GM10266 (cell line): ENCODE measurements at regions not wholly inside any gene's neighbourhood (a gene's known extent, or its start where the extent isn't known, plus 50 kb on each side); places are given as distances from the start of the nearest gene placed in this dataset.

Source experiments
- DNase-seq: peaks from one replicate; pipeline ENCODE4 v3.0.0; 2012; ENCODE audit errors: extremely low spot score
- TF ChIP-seq, protein P1 (sequence below): IDR thresholded peaks from 2 replicates; pipeline ENCODE4 v1.5.1; 2012; ENCODE audit warnings: mild to moderate bottlenecking, low read depth; ENCODE audit not compliant: control insufficient read depth, insufficient read depth; ENCODE audit errors: missing control alignments

DNA sequence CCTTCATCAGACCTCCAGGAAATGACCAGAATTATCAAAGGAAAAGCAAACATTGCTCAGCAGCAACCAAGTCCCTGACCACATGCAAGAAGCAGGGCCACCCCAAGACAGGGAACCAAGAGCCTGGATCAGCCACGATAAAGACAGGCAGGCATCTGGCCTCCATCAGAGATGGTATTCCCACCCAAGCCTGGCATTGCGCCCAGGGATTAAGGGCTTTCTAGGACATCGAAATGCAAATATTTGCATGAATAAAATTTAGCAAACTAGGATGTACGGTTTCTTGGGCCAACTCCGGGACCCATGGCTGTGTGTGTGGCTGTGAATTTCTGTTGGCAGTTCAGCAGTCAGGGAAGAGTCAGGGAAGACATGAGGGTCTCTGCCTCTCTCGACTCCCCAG, 241.4 kb upstream of the DYNLRB2 start:
- DNase-seq = no peak
- TF ChIP-seq, protein P1, sequence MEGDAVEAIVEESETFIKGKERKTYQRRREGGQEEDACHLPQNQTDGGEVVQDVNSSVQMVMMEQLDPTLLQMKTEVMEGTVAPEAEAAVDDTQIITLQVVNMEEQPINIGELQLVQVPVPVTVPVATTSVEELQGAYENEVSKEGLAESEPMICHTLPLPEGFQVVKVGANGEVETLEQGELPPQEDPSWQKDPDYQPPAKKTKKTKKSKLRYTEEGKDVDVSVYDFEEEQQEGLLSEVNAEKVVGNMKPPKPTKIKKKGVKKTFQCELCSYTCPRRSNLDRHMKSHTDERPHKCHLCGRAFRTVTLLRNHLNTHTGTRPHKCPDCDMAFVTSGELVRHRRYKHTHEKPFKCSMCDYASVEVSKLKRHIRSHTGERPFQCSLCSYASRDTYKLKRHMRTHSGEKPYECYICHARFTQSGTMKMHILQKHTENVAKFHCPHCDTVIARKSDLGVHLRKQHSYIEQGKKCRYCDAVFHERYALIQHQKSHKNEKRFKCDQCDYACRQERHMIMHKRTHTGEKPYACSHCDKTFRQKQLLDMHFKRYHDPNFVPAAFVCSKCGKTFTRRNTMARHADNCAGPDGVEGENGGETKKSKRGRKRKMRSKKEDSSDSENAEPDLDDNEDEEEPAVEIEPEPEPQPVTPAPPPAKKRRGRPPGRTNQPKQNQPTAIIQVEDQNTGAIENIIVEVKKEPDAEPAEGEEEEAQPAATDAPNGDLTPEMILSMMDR = no peak

DNA sequence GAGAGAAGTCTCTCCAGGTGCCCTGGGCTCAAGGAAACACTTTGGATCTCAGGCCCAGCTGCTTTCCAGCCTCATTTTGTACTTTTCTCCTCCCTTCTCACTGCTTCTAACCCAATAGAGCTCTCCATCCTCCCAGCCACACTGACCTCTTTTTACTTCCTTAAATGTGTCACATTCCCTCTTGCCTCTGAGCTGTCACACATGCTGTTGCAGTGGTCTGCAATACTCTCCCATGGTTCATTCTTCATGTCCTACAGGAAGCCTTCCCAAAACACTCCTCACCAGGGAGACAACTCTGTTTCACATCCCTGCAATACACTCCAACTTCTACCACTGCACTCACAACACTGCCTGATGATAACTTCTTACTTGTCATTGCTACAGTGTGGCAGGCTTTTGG, 242.1 kb upstream of the DYNLRB2 start:
- DNase-seq = no peak
- TF ChIP-seq, protein P1 = no peak

DNA sequence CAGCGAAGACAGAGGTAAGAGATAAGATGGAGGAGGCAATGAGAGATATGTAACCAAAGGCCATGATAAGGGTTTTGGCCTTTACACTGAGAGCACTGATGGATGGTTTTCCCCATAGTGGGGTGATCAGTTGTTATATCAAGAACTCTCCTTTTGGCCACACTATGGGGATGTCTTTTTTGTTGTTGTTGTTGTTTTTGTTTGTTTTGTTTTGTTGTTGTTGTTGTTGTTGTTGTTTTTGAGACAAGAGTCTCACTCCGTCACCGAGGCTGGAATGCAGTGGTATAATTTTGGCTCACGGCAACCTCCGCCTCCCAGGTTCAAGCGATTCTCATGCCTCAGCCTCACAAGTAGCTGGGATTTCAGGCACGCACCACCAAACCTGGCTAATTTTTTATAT, 244.8 kb upstream of the DYNLRB2 start:
- TF ChIP-seq, protein P1 = no peak
- no peak for DNase-seq

DNA sequence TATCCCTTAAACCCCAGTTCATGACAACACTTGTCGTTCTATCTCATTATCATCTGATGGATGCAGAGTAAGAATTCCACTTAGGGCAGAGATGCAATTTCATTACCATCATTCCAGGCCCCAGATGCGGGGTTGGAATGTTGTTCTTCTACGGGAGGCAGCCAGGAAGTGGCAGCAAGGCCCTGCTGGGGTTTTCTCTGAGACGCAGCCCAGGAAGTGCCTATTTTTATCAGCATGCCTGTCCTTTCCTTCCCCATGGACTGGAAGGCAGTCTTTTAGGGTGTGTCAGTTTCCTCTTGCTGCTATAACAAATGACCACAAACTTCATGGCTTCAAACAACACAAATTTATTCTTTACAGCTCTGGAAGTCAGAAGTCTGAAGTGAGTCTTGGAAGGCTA, 246.6 kb upstream of the DYNLRB2 start:
- no peak for DNase-seq
- TF ChIP-seq, protein P1 = no peak

DNA sequence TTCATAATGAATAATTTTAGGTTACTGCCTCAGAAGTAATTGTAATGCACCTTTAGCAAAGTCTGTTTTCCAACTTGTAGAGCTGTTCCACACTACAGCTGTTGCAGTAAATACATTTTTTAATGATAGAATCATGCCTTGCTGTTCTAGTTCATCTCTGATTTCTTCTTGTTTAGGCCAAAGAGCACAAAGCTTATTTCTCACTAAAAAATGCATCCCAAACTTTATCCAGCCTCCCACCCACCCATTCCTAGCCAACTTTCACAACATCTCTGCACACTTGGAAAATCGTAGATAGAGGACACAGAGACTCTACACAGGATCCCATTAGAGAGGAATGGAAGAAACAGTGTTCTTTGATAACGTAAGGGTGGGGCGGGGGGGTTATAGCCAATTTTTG, 252.2 kb upstream of the DYNLRB2 start:
- DNase-seq = no peak
- TF ChIP-seq, protein P1 = no peak

DNA sequence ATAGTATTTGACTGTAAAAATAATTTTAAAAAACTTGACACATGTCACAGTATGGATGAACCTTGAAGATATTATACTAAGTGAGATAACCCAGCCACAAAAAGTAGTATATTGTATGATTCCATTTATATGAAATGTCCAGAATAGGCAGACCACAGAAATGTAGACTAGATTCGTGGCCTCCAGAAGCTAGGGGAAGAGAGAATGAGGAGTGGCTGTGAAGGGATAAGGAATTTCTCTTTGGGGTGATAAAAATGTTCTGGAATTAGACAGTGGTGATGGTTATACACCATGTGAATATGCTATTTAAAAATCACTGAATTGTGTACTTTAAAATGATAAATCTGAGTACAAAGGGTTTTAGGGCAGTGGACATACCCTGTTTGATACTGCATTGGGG, 253.1 kb upstream of the DYNLRB2 start:
- DNase-seq = no peak
- TF ChIP-seq, protein P1 = no peak

DNA sequence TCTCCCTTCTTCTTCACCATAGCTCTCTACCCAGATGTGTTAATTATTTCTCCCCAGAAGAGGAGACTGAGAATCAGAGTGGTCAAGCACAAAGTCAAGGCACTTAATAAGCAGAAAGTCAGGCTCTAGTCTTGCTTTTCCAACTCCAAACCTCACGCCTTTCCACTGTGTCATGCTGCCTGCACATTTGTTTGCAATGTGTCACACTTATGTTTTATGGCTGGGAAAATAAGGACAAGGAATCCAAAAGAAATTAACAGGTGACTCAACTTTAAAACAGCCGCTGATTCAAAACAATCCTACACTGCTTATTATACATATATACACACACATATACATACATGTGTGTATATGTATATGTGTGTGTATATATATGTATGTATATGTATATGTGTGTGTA, 255.7 kb upstream of the DYNLRB2 start:
- TF ChIP-seq, protein P1 = no peak
- DNase-seq = no peak
